CD8-positive, alpha-beta memory T cell (primary cell): ENCODE measurements at regions not wholly inside any gene's neighbourhood (a gene's known extent, or its start where the extent isn't known, plus 50 kb on each side); places are given as distances from the start of the nearest gene placed in this dataset.

Experiments
- CTCF ChIA-PET: fragments of 350-600 bp; sonication (Branson Sonifier 250); formaldehyde crosslinking; loops from one replicate; lab custom pipeline; 2021; ENCODE audit warnings: antibody characterized with exemption; lab: Charles Lee
- POLR2A ChIA-PET: fragments of 350-600 bp; sonication (Branson Sonifier 250); formaldehyde crosslinking; loops from one replicate; lab custom pipeline; 2021; ENCODE audit warnings: antibody characterized with exemption; lab: Charles Lee
- DNase-seq, 5 donors: peaks; one replicate each; pipeline versions ENCODE4 v3.0.0 to v3.0.0-alpha.2; 2020 to 2022; ENCODE audit warnings: mixed read lengths in 1 of 5
- H3K27ac ChIP-seq: one replicate; pipeline ENCODE4 v1.7.0; 2013; ENCODE audit warnings: low read depth, mild to moderate bottlenecking, low read length, moderate library complexity
- H3K27me3 ChIP-seq: 2 replicates; pipeline ENCODE4 v1.7.0; 2013; ENCODE audit warnings: low read length, mild to moderate bottlenecking; ENCODE audit not compliant: insufficient read depth, poor library complexity, severe bottlenecking
- H3K36me3 ChIP-seq: 2 replicates; pipeline ENCODE4 v1.7.0; 2013; ENCODE audit warnings: mild to moderate bottlenecking, low read length, moderate library complexity; ENCODE audit not compliant: insufficient read depth
- H3K4me1 ChIP-seq: 2 replicates; pipeline ENCODE4 v1.7.0; 2013; ENCODE audit warnings: mild to moderate bottlenecking, low read length, moderate library complexity; ENCODE audit not compliant: insufficient read depth
- H3K4me3 ChIP-seq: 2 replicates; pipeline ENCODE4 v1.7.0; 2013; ENCODE audit warnings: mild to moderate bottlenecking, low read length
- H3K9me3 ChIP-seq: 2 replicates; pipeline ENCODE4 v1.7.0; 2013; ENCODE audit warnings: mild to moderate bottlenecking, low read length
- H3K27ac Mint-ChIP-seq, 8 donors: one replicate each; pipeline ENCODE4 v1.8.0; 2020 to 2021; ENCODE audit warnings: mixed read lengths in 8 of 8, mild to moderate bottlenecking in 6 of 8, inconsistent platforms in 3 of 8, moderate library complexity in 3 of 8
- H3K27me3 Mint-ChIP-seq, 2 donors: one replicate each; pipeline ENCODE4 v1.8.0; 2020 to 2021; ENCODE audit warnings: mixed read lengths in 2 of 2, mild to moderate bottlenecking in 1 of 2, moderate library complexity in 1 of 2
- H3K36me3 Mint-ChIP-seq, 3 donors: one replicate each; pipeline ENCODE4 v1.8.0; 2020 to 2021; ENCODE audit warnings: mixed read lengths in 3 of 3, inconsistent platforms in 1 of 3, mild to moderate bottlenecking in 1 of 3
- H3K4me1 Mint-ChIP-seq, 3 donors: one replicate each; pipeline ENCODE4 v1.8.0; 2020 to 2021; ENCODE audit warnings: mixed read lengths in 3 of 3, inconsistent platforms in 1 of 3, mild to moderate bottlenecking in 1 of 3
- H3K4me3 Mint-ChIP-seq, 7 donors: one replicate each; pipeline ENCODE4 v1.8.0; 2020 to 2021; ENCODE audit warnings: mixed read lengths in 7 of 7, mild to moderate bottlenecking in 6 of 7, moderate library complexity in 4 of 7, inconsistent platforms in 2 of 7
- H3K9me3 Mint-ChIP-seq, 5 donors: one replicate each; pipeline ENCODE4 v1.8.0; 2020 to 2022; ENCODE audit warnings: mixed read lengths in 5 of 5, mild to moderate bottlenecking in 3 of 5, moderate library complexity in 2 of 5, inconsistent platforms in 1 of 5

- Mint-ChIP-seq H3K36me3 (no peaks in the 10 kb centered on the region), H3K4me3 (no peak overlapping the region)
Measured at GRCh38 chr4:154009191-154009590, 220.3 kb upstream of the SFRP2 start.

GRCh38 chr4:154005171-154005520 lies 216.3 kb upstream of the SFRP2 start:
- no peaks in the 10 kb centered on the region for H3K36me3 Mint-ChIP-seq
- Histone ChIP-seq H3K27ac (no peak overlapping the region), H3K4me3 (no peak overlapping the region), H3K36me3 (no peaks in the 10 kb centered on the region), H3K9me3 (no peaks in the 10 kb centered on the region), H3K4me1 (no peaks in the 10 kb centered on the region), H3K27me3 (no peaks in the 10 kb centered on the region)
- no peak overlapping the region for H3K27ac Mint-ChIP-seq
- no peaks in the 10 kb centered on the region for H3K4me1 Mint-ChIP-seq
- no peak overlapping the region for H3K4me3 Mint-ChIP-seq
- DNase-seq = no peak
- peaks cover 0 to 17% of the 10 kb centered on the region in 2 donors for H3K27me3 Mint-ChIP-seq
- peaks cover 0 to 5% (median 1%) of the 10 kb centered on the region in 5 donors for H3K9me3 Mint-ChIP-seq
- ChIA-PET CTCF (no interaction called here), POLR2A (no interaction called here)

More at GRCh38 chr4:154009191-154009590, 220.3 kb upstream of the SFRP2 start:
- H3K9me3 ChIP-seq = no peaks in the 10 kb centered on the region
- no peaks in the 10 kb centered on the region for H3K27me3 ChIP-seq
- Mint-ChIP-seq H3K27me3 (peaks cover 3 to 9% of the 10 kb centered on the region in 2 donors), H3K4me1 (no peaks in the 10 kb centered on the region), H3K9me3 (peaks cover 0 to 5% (median 0%) of the 10 kb centered on the region in 5 donors), H3K27ac (no peak overlapping the region)
- H3K36me3 ChIP-seq = no peaks in the 10 kb centered on the region
- POLR2A ChIA-PET = no interaction called here
- H3K4me3 ChIP-seq = no peak overlapping the region
- H3K27ac ChIP-seq = no peak overlapping the region
- CTCF ChIA-PET = no interaction called here
- H3K4me1 ChIP-seq = no peaks in the 10 kb centered on the region
- no peak for DNase-seq

- Mint-ChIP-seq H3K36me3 (no peaks in the 10 kb centered on the region), H3K27ac (no peak overlapping the region), H3K9me3 (peaks cover 0 to 5% (median 1%) of the 10 kb centered on the region in 5 donors), H3K27me3 (peaks cover 0 to 23% of the 10 kb centered on the region in 2 donors), H3K4me1 (no peaks in the 10 kb centered on the region), H3K4me3 (no peak overlapping the region)
- Histone ChIP-seq H3K27me3 (no peaks in the 10 kb centered on the region), H3K36me3 (no peaks in the 10 kb centered on the region), H3K9me3 (no peaks in the 10 kb centered on the region), H3K4me1 (no peaks in the 10 kb centered on the region), H3K4me3 (no peak overlapping the region), H3K27ac (no peak overlapping the region)
- POLR2A ChIA-PET = no interaction called here
- DNase-seq = no peak
- CTCF ChIA-PET = no interaction called here
Measured at GRCh38 chr4:154004507-154005170, 215.8 kb upstream of the SFRP2 start.

- CTCF ChIA-PET = no interaction called here
Measured at GRCh38 chr4:154004016-154004415, 215.1 kb upstream of the SFRP2 start.

GRCh38 chr4:154003378-154003777 lies 214.5 kb upstream of the SFRP2 start:
- Mint-ChIP-seq H3K4me3 (no peak overlapping the region), H3K36me3 (no peaks in the 10 kb centered on the region), H3K27ac (peak overlapping the region in 1 of 8 donors; percentile 16), H3K4me1 (no peaks in the 10 kb centered on the region), H3K9me3 (peaks cover 0 to 5% (median 1%) of the 10 kb centered on the region in 5 donors), H3K27me3 (peaks cover 0 to 23% of the 10 kb centered on the region in 2 donors)
- no peaks in the 10 kb centered on the region for H3K27me3 ChIP-seq
- no peaks in the 10 kb centered on the region for H3K4me1 ChIP-seq
- H3K4me3 ChIP-seq = no peak overlapping the region
- ChIA-PET POLR2A (no interaction called here), CTCF (no interaction called here)
- no peaks in the 10 kb centered on the region for H3K36me3 ChIP-seq
- H3K9me3 ChIP-seq = no peaks in the 10 kb centered on the region
- DNase-seq = no peak
- H3K27ac ChIP-seq = no peak overlapping the region

More at GRCh38 chr4:154004016-154004415, 215.1 kb upstream of the SFRP2 start:
- peaks cover 0 to 5% (median 1%) of the 10 kb centered on the region in 5 donors for H3K9me3 Mint-ChIP-seq
- no peak for DNase-seq
- Histone ChIP-seq H3K9me3 (no peaks in the 10 kb centered on the region), H3K4me3 (no peak overlapping the region), H3K4me1 (no peaks in the 10 kb centered on the region), H3K27ac (no peak overlapping the region), H3K36me3 (no peaks in the 10 kb centered on the region), H3K27me3 (no peaks in the 10 kb centered on the region)
- POLR2A ChIA-PET = no interaction called here
- H3K27ac Mint-ChIP-seq = no peak overlapping the region
- H3K4me3 Mint-ChIP-seq = no peak overlapping the region
- H3K4me1 Mint-ChIP-seq = no peaks in the 10 kb centered on the region
- no peaks in the 10 kb centered on the region for H3K36me3 Mint-ChIP-seq
- H3K27me3 Mint-ChIP-seq = peaks cover 0 to 23% of the 10 kb centered on the region in 2 donors

- Histone ChIP-seq H3K36me3 (no peaks in the 10 kb centered on the region), H3K9me3 (no peaks in the 10 kb centered on the region), H3K4me1 (no peaks in the 10 kb centered on the region), H3K27ac (no peak overlapping the region), H3K4me3 (no peak overlapping the region), H3K27me3 (no peaks in the 10 kb centered on the region)
- ChIA-PET CTCF (interaction anchor here (1.2 kb wide), 1 partner anchor 216 kb away, joined by 3 read pairs; no protein-coding TSS in a partner anchor), POLR2A (no interaction called here)
- H3K36me3 Mint-ChIP-seq = no peaks in the 10 kb centered on the region
- no peaks in the 10 kb centered on the region for H3K4me1 Mint-ChIP-seq
- no peak overlapping the region for H3K4me3 Mint-ChIP-seq
- DNase-seq = no peak
- H3K27ac Mint-ChIP-seq = no peak overlapping the region
- peaks cover 3 to 20% of the 10 kb centered on the region in 2 donors for H3K27me3 Mint-ChIP-seq
- H3K9me3 Mint-ChIP-seq = peaks cover 4 to 13% (median 8%) of the 10 kb centered on the region in 5 donors
Measured at GRCh38 chr4:154001193-154001592, 212.3 kb upstream of the SFRP2 start.

- peaks cover 7 to 22% (median 13%) of the 10 kb centered on the region in 5 donors for H3K9me3 Mint-ChIP-seq
- DNase-seq = no peak
- no peak overlapping the region for H3K27ac Mint-ChIP-seq
- H3K4me3 ChIP-seq = no peak overlapping the region
- ChIA-PET POLR2A (no interaction called here), CTCF (no interaction called here)
- no peaks in the 10 kb centered on the region for H3K36me3 Mint-ChIP-seq
- H3K9me3 ChIP-seq = no peaks in the 10 kb centered on the region
- H3K4me1 ChIP-seq = no peaks in the 10 kb centered on the region
- peaks cover 6% of the 10 kb centered on the region in 2 donors for H3K27me3 Mint-ChIP-seq
- no peaks in the 10 kb centered on the region for H3K4me1 Mint-ChIP-seq
- no peaks in the 10 kb centered on the region for H3K36me3 ChIP-seq
- peak overlapping the region in 1 of 7 donors; percentile 32 for H3K4me3 Mint-ChIP-seq
- H3K27ac ChIP-seq = no peak overlapping the region
- H3K27me3 ChIP-seq = no peaks in the 10 kb centered on the region
Measured at GRCh38 chr4:153997516-153997915, 208.6 kb upstream of the SFRP2 start.

- CTCF ChIA-PET = no interaction called here
- H3K27ac ChIP-seq = no peak overlapping the region
- H3K9me3 ChIP-seq = no peaks in the 10 kb centered on the region
- no peak overlapping the region for H3K4me3 Mint-ChIP-seq
- no peaks in the 10 kb centered on the region for H3K4me1 Mint-ChIP-seq
- no peaks in the 10 kb centered on the region for H3K4me1 ChIP-seq
- no peak overlapping the region for H3K27ac Mint-ChIP-seq
- H3K4me3 ChIP-seq = no peak overlapping the region
- DNase-seq = no peak
- H3K36me3 Mint-ChIP-seq = no peaks in the 10 kb centered on the region
- H3K36me3 ChIP-seq = no peaks in the 10 kb centered on the region
- H3K9me3 Mint-ChIP-seq = peaks cover 0 to 5% (median 3%) of the 10 kb centered on the region in 5 donors
- no peaks in the 10 kb centered on the region for H3K27me3 ChIP-seq
- POLR2A ChIA-PET = no interaction called here
- H3K27me3 Mint-ChIP-seq = peaks cover 4 to 8% of the 10 kb centered on the region in 2 donors
Measured at GRCh38 chr4:153989505-153989904, 200.6 kb upstream of the SFRP2 start.
